K562 (cell line): ENCODE measurements at regions not wholly inside any gene's neighbourhood (a gene's known extent, or its start where the extent isn't known, plus 50 kb on each side); places are given as distances from the start of the nearest gene placed in this dataset.

Source experiments
- SMARCC2 ChIP-seq: fragments of 450-650 bp; IDR thresholded peaks from 2 replicates; pipeline ENCODE4 v1.6.1; 2017; ENCODE audit warnings: antibody characterized with exemption, moderate library complexity, mild to moderate bottlenecking, low read depth
- STAG1 ChIP-seq: sonication (generic); formaldehyde crosslinking; IDR thresholded peaks from 2 replicates; pipeline ENCODE4 v1.5.0; 2020; ENCODE audit warnings: missing genetic modification reagents, borderline replicate concordance
- ZNF639 ChIP-seq, 2 experiments: fragments of 200-800 bp in 1 of 2; sonication (Bioruptor generic) in 1 of 2; sonication (generic) in 1 of 2; formaldehyde crosslinking in 1 of 2; IDR thresholded peaks in 1 of 2; conservative IDR thresholded peaks in 1 of 2; 2 replicates each; pipeline versions ENCODE4 v1.5.0 to v1.6.1; 2016 to 2020; ENCODE audit warnings: missing compliant biosample characterization in 1 of 2, missing genetic modification characterization in 1 of 2, missing genetic modification reagents in 1 of 2
- ZNF644 ChIP-seq: fragments of 200-800 bp; sonication (Bioruptor generic); IDR thresholded peaks from 2 replicates; pipeline ENCODE4 v1.6.1; 2016; ENCODE audit warnings: low read depth, missing genetic modification characterization, missing compliant biosample characterization
- TF ChIP-seq, protein P1 (sequence below): fragments of 450-650 bp; IDR thresholded peaks from 2 replicates; pipeline ENCODE4 v1.6.1; 2016; ENCODE audit warnings: mild to moderate bottlenecking, moderate library complexity

DNA sequence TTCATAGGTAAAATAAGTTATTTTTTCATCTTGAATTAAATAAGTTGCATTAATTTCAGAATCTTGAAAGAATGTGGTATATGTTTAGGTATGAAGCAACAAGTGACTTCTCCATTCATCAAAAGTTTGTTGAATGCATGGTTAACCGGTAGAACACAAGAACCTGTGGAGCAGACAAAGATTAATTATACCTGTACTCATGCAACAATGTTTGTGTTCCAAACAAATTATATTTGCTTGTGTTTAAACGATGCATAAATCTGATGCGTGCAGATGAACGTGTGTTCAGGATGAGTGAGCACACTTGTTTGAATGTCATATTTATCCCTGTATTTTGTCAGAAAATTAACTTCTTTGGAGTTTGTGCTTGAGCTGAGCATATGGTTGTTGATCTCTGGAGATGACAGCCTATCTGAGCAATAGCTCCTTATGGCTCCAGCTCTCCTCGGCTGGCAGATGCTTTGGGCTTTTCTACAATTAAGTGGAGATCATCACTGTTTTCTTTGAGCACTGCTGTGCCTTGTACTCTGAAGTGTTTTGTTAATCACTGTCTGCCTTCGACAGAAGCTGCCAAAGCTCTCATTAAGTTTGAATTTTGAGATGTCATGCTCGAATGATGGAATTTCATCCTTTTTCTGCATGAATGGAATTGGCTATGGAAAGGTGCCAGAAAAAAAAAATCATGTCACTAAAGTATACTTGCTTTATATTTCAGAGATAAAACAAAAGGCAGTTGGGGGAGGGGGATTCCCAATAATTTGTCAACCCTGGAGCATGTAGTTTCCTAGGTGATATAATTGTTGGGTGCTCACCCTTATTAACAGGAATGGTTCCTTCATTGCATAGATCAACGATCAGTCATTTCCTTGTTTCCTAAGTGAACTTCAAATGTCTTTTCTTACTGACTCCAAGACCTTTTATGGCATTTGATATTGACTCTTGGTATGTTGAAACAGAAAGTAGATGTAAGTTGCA lies 502.5 kb upstream of the ARRDC3 start (continued):
- TF ChIP-seq, protein P1, sequence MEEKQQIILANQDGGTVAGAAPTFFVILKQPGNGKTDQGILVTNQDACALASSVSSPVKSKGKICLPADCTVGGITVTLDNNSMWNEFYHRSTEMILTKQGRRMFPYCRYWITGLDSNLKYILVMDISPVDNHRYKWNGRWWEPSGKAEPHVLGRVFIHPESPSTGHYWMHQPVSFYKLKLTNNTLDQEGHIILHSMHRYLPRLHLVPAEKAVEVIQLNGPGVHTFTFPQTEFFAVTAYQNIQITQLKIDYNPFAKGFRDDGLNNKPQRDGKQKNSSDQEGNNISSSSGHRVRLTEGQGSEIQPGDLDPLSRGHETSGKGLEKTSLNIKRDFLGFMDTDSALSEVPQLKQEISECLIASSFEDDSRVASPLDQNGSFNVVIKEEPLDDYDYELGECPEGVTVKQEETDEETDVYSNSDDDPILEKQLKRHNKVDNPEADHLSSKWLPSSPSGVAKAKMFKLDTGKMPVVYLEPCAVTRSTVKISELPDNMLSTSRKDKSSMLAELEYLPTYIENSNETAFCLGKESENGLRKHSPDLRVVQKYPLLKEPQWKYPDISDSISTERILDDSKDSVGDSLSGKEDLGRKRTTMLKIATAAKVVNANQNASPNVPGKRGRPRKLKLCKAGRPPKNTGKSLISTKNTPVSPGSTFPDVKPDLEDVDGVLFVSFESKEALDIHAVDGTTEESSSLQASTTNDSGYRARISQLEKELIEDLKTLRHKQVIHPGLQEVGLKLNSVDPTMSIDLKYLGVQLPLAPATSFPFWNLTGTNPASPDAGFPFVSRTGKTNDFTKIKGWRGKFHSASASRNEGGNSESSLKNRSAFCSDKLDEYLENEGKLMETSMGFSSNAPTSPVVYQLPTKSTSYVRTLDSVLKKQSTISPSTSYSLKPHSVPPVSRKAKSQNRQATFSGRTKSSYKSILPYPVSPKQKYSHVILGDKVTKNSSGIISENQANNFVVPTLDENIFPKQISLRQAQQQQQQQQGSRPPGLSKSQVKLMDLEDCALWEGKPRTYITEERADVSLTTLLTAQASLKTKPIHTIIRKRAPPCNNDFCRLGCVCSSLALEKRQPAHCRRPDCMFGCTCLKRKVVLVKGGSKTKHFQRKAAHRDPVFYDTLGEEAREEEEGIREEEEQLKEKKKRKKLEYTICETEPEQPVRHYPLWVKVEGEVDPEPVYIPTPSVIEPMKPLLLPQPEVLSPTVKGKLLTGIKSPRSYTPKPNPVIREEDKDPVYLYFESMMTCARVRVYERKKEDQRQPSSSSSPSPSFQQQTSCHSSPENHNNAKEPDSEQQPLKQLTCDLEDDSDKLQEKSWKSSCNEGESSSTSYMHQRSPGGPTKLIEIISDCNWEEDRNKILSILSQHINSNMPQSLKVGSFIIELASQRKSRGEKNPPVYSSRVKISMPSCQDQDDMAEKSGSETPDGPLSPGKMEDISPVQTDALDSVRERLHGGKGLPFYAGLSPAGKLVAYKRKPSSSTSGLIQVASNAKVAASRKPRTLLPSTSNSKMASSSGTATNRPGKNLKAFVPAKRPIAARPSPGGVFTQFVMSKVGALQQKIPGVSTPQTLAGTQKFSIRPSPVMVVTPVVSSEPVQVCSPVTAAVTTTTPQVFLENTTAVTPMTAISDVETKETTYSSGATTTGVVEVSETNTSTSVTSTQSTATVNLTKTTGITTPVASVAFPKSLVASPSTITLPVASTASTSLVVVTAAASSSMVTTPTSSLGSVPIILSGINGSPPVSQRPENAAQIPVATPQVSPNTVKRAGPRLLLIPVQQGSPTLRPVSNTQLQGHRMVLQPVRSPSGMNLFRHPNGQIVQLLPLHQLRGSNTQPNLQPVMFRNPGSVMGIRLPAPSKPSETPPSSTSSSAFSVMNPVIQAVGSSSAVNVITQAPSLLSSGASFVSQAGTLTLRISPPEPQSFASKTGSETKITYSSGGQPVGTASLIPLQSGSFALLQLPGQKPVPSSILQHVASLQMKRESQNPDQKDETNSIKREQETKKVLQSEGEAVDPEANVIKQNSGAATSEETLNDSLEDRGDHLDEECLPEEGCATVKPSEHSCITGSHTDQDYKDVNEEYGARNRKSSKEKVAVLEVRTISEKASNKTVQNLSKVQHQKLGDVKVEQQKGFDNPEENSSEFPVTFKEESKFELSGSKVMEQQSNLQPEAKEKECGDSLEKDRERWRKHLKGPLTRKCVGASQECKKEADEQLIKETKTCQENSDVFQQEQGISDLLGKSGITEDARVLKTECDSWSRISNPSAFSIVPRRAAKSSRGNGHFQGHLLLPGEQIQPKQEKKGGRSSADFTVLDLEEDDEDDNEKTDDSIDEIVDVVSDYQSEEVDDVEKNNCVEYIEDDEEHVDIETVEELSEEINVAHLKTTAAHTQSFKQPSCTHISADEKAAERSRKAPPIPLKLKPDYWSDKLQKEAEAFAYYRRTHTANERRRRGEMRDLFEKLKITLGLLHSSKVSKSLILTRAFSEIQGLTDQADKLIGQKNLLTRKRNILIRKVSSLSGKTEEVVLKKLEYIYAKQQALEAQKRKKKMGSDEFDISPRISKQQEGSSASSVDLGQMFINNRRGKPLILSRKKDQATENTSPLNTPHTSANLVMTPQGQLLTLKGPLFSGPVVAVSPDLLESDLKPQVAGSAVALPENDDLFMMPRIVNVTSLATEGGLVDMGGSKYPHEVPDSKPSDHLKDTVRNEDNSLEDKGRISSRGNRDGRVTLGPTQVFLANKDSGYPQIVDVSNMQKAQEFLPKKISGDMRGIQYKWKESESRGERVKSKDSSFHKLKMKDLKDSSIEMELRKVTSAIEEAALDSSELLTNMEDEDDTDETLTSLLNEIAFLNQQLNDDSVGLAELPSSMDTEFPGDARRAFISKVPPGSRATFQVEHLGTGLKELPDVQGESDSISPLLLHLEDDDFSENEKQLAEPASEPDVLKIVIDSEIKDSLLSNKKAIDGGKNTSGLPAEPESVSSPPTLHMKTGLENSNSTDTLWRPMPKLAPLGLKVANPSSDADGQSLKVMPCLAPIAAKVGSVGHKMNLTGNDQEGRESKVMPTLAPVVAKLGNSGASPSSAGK, result no peak
- TF ChIP-seq ZNF644 (tag) (no peak), ZNF639 (CRISPR knock-in tag; conservative IDR thresholded peaks at IDR 0.05 in 1 of 2, IDR thresholded peaks at IDR 0.05 in 1 of 2) (no peak), STAG1 (CRISPR knock-in tag) (no peak), SMARCC2 (no peak)
